ENCODE measurements at regions not wholly inside any gene's neighbourhood (a gene's known extent, or its start where the extent isn't known, plus 50 kb on each side); places are given as distances from the start of the nearest gene placed in this dataset.

DNA sequence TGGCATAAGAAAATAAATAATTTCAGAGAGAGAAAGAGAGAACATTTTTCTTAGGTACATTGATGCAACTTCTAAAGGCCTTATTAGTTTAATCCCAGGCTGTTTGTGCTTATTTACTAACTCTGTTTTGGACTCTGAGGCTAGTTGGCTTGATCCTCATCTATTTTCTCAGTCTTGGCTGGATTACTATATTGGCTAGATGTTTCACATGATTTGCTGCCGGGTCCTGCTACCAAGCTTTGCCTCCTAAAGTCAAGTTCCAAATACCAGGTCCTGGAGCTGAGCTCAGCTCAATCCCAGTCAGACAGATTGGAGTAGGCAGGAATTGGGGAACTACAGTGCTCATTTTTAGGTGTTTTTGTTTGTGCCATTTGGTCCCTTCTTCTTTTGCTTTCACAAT is 340.8 kb downstream of the BCAT1 start:
- TF ChIP-seq RAD21 (IDR thresholded peaks at IDR 0.05; ENCODE audit: low read depth) (no peak), EP300 (IDR thresholded peaks at IDR 0.05; ENCODE audit: borderline replicate concordance) (no peak), TEAD4 (IDR thresholded peaks at IDR 0.05) (no peak)
- TF ChIP-seq, protein P1, sequence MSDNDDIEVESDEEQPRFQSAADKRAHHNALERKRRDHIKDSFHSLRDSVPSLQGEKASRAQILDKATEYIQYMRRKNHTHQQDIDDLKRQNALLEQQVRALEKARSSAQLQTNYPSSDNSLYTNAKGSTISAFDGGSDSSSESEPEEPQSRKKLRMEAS (IDR thresholded peaks at IDR 0.05) = no peak

All from Ishikawa (cell line).